Ovary (tissue), 3 donors: ENCODE measurements at regions not wholly inside any gene's neighbourhood (a gene's known extent, or its start where the extent isn't known, plus 50 kb on each side); places are given as distances from the start of the nearest gene placed in this dataset.

Source experiments
- CTCF ChIP-seq, 3 donors: fragments of 450-650 bp in 2 of 3; fragments of 200-600 bp in 1 of 3; IDR thresholded peaks; one replicate each; pipeline versions ENCODE4 v1.5.1 to v1.8.0; 2016 to 2022; ENCODE audit warnings: antibody characterized with exemption in 3 of 3, mild to moderate bottlenecking in 1 of 3
- POLR2A ChIP-seq: fragments of 450-650 bp; IDR thresholded peaks from one replicate; pipeline ENCODE4 v1.6.1; 2017; ENCODE audit warnings: antibody characterized with exemption, mild to moderate bottlenecking, moderate library complexity
- donor health status: DM: no; HTN: no; CAD: no.

GRCh38 chr2:221999717-222000116 lies 299.1 kb downstream of the PAX3 start:
- TF ChIP-seq CTCF (IDR thresholded peaks at IDR 0.05): no peak
- no peak for TF ChIP-seq POLR2A
